Vagina (tissue), 2 donors: ENCODE measurements at regions not wholly inside any gene's neighbourhood (a gene's known extent, or its start where the extent isn't known, plus 50 kb on each side); places are given as distances from the start of the nearest gene placed in this dataset.
A peak's percentile ranks its signal among the peaks of the same experiment; 100 is the strongest.

Experiments
- DNase-seq, 2 donors: peaks; one replicate each; pipeline ENCODE4 v3.0.0-alpha.2; 2017; ENCODE audit errors: extremely low spot score in 2 of 2
- H3K27ac ChIP-seq: fragments of 200-600 bp; sonication (generic); one replicate; pipeline ENCODE4 v1.5.1; 2019
- H3K27me3 ChIP-seq: fragments of 200-600 bp; sonication (generic); one replicate; pipeline ENCODE4 v1.5.1; 2019
- H3K36me3 ChIP-seq, 2 donors: fragments of 200-600 bp; sonication (generic); one replicate each; pipeline ENCODE4 v1.5.1; 2017 to 2019
- H3K4me1 ChIP-seq: fragments of 200-600 bp; sonication (generic); one replicate; pipeline ENCODE4 v1.5.1; 2019
- H3K4me3 ChIP-seq, 2 donors: fragments of 200-600 bp; sonication (generic); 1 replicate in 1 of 2; 2 replicates in 1 of 2; pipeline ENCODE4 v1.5.1; 2016 to 2019
- H3K9me3 ChIP-seq: fragments of 200-600 bp; sonication (generic); one replicate; pipeline ENCODE4 v1.5.1; 2019
- CTCF ChIP-seq, 3 experiments: fragments of 450-650 bp in 2 of 3; fragments of 200-600 bp in 1 of 3; sonication (generic) in 1 of 3; IDR thresholded peaks; one replicate each; pipeline ENCODE4 v1.5.1; 2017 to 2019; ENCODE audit warnings: antibody characterized with exemption in 3 of 3, mild to moderate bottlenecking in 2 of 3, moderate library complexity in 2 of 3
- POLR2A ChIP-seq, 2 donors: fragments of 450-650 bp; IDR thresholded peaks; one replicate each; pipeline ENCODE4 v1.6.1; 2017; ENCODE audit warnings: antibody characterized with exemption in 2 of 2, mild to moderate bottlenecking in 2 of 2, moderate library complexity in 2 of 2
- POLR2AphosphoS5 ChIP-seq, 2 donors: sonication (generic); formaldehyde crosslinking; IDR thresholded peaks; one replicate each; pipeline ENCODE4 v1.9.0; 2017; ENCODE audit warnings: antibody characterized with exemption in 2 of 2, mild to moderate bottlenecking in 2 of 2, low read depth in 1 of 2; ENCODE audit not compliant: insufficient read depth in 1 of 2
- intact Hi-C: fragments of 100-400 bp; cut with DNase I; formaldehyde crosslinking; loops from one replicate; pipeline ENCODE4 v1.15.1; 2023

GRCh38 chr16:86189934-86190333 lies 291.0 kb downstream of the IRF8 start:
- TF ChIP-seq POLR2AphosphoS5 (IDR thresholded peaks at IDR 0.05; ENCODE audit: insufficient read depth in 1 of 2, low read depth in 1 of 2) (no peak), POLR2A (IDR thresholded peaks at IDR 0.05) (no peak), CTCF (IDR thresholded peaks at IDR 0.05) (no peak)
- intact Hi-C loops, result no loop called here
- H3K27ac ChIP-seq, result no peak overlapping the region
- H3K27me3 ChIP-seq, result no peaks in the 10 kb centered on the region
- DNase-seq, result no peak
- no peaks in the 10 kb centered on the region for H3K4me1 ChIP-seq
- H3K4me3 ChIP-seq, result no peak overlapping the region
- H3K36me3 ChIP-seq, result no peaks in the 10 kb centered on the region
- H3K9me3 ChIP-seq, result no peaks in the 10 kb centered on the region

- TF ChIP-seq CTCF (IDR thresholded peaks at IDR 0.05), result no peak
- TF ChIP-seq POLR2AphosphoS5 (IDR thresholded peaks at IDR 0.05; ENCODE audit: insufficient read depth in 1 of 2, low read depth in 1 of 2), result no peak
- TF ChIP-seq POLR2A (IDR thresholded peaks at IDR 0.05), result no peak
- H3K9me3 ChIP-seq, result no peaks in the 10 kb centered on the region
- DNase-seq, result no peak
- H3K36me3 ChIP-seq, result no peaks in the 10 kb centered on the region
- H3K4me1 ChIP-seq, result no peaks in the 10 kb centered on the region
- intact Hi-C loops, result no loop called here
- H3K27me3 ChIP-seq, result no peaks in the 10 kb centered on the region
- H3K27ac ChIP-seq, result no peak overlapping the region
- no peak overlapping the region for H3K4me3 ChIP-seq
Measured at GRCh38 chr16:86191663-86192062, 292.7 kb downstream of the IRF8 start.

DNA sequence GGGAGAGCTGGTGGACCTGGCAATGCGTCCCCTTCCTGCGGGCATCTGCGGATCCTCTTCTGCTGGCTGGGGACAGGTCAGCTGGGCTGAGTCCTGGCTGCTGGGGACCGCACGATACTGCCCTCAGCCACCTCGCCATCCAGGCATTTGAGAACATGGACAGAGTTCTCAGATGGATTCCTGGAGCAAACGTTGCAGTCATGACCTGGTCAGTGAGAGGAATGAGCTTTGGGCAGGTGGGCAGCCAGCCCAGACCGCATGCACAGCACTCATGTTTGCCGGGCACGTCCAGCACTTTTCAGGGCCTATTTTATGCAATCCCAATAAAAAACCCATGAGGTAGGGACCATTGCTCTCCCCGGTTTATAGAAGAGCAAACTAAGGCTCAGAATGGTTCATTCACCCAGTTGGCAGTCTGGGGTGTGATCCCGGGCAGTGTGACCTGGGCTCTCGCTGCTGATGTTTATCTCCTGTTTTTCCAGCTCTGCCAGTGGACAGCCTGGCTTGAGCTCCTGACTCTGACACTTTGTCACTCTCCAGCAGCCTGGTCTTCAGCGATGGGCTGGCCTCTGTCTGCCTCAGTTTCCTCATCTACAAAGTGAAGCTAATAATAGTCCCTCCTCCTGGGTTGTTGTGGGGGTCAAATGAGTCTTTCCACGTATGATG lies 294.7 kb downstream of the IRF8 start:
- Histone ChIP-seq H3K4me3 (no peak overlapping the region), H3K4me1 (no peaks in the 10 kb centered on the region), H3K36me3 (no peaks in the 10 kb centered on the region), H3K9me3 (no peaks in the 10 kb centered on the region), H3K27me3 (no peaks in the 10 kb centered on the region), H3K27ac (no peak overlapping the region)
- TF ChIP-seq POLR2A (IDR thresholded peaks at IDR 0.05) (no peak), CTCF (IDR thresholded peaks at IDR 0.05) (no peak), POLR2AphosphoS5 (IDR thresholded peaks at IDR 0.05; ENCODE audit: insufficient read depth in 1 of 2, low read depth in 1 of 2) (peak in 1 of 2 donors; percentile 19)
- DNase-seq, result no peak
- intact Hi-C loops, result no loop called here

- intact Hi-C loops, result no loop called here
- H3K9me3 ChIP-seq, result no peaks in the 10 kb centered on the region
- no peaks in the 10 kb centered on the region for H3K27me3 ChIP-seq
- no peak for TF ChIP-seq CTCF (IDR thresholded peaks at IDR 0.05)
- no peaks in the 10 kb centered on the region for H3K4me1 ChIP-seq
- H3K36me3 ChIP-seq, result no peaks in the 10 kb centered on the region
- H3K4me3 ChIP-seq, result no peak overlapping the region
- DNase-seq, result no peak
- no peak overlapping the region for H3K27ac ChIP-seq
Measured at GRCh38 chr16:86195863-86196630, 297.1 kb downstream of the IRF8 start.
